Right lung (tissue), 2 donors: ENCODE measurements at regions not wholly inside any gene's neighbourhood (a gene's known extent, or its start where the extent isn't known, plus 50 kb on each side); places are given as distances from the start of the nearest gene placed in this dataset.
"Not testable (repeated sequence)": the region's sequence is repeated elsewhere in the genome, so short reads cannot be mapped to it uniquely, and the experiment has no call there.

ENCODE experiments used
- DNase-seq, 2 donors: peaks; one replicate each; pipeline ENCODE4 v3.0.0-alpha.2; 2013

- DNase-seq = no peak
Observed at GRCh38 chr20:56872620-56873458, 243.7 kb downstream of the TFAP2C start.

- no peak for DNase-seq
Observed at GRCh38 chr20:56873836-56874235, 244.7 kb downstream of the TFAP2C start.

- DNase-seq = no peak
Observed at GRCh38 chr20:56875052-56875659, 246.1 kb downstream of the TFAP2C start.

- DNase-seq = no peak
Observed at GRCh38 chr20:56875803-56876202, 246.7 kb downstream of the TFAP2C start.

- DNase-seq = no peak
Observed at GRCh38 chr20:56885521-56885920, 256.4 kb downstream of the TFAP2C start.

- DNase-seq = no peak
Observed at GRCh38 chr20:56890011-56890410, 260.9 kb downstream of the TFAP2C start.

GRCh38 chr20:56893226-56893917 lies 264.3 kb downstream of the TFAP2C start:
- DNase-seq = no peak

GRCh38 chr20:56896447-56896846 lies 267.3 kb downstream of the TFAP2C start:
- DNase-seq = no peak

- no peak for DNase-seq
Observed at GRCh38 chr20:56897318-56897957, 268.3 kb downstream of the TFAP2C start.

- DNase-seq = no peak
Observed at GRCh38 chr20:56897958-56898349, 268.8 kb downstream of the TFAP2C start.

GRCh38 chr20:56899506-56899905 lies 270.4 kb downstream of the TFAP2C start:
- DNase-seq = no peak

GRCh38 chr20:56900252-56900651 lies 271.1 kb downstream of the TFAP2C start:
- no peak for DNase-seq

GRCh38 chr20:56903421-56903820 lies 274.3 kb downstream of the TFAP2C start:
- DNase-seq = no peak

GRCh38 chr20:56903858-56904257 lies 274.8 kb downstream of the TFAP2C start:
- DNase-seq = no peak

- DNase-seq = no peak
Observed at GRCh38 chr20:56909918-56910714, 281.0 kb downstream of the TFAP2C start.

GRCh38 chr20:56911946-56912345 lies 282.8 kb downstream of the TFAP2C start:
- no peak for DNase-seq

- no peak for DNase-seq
Observed at GRCh38 chr20:56914532-56914931, 285.4 kb downstream of the TFAP2C start.

GRCh38 chr20:56916345-56916622 lies 287.2 kb downstream of the TFAP2C start:
- no peak for DNase-seq

GRCh38 chr20:56920041-56920440 lies 290.9 kb downstream of the TFAP2C start:
- not testable (repeated sequence) for DNase-seq

GRCh38 chr20:56922497-56922896 lies 293.4 kb downstream of the TFAP2C start:
- DNase-seq = no peak

GRCh38 chr20:56924292-56925081 lies 295.4 kb downstream of the TFAP2C start:
- DNase-seq = no peak
